ENCODE measurements at regions not wholly inside any gene's neighbourhood (a gene's known extent, or its start where the extent isn't known, plus 50 kb on each side); places are given as distances from the start of the nearest gene placed in this dataset.

DNA sequence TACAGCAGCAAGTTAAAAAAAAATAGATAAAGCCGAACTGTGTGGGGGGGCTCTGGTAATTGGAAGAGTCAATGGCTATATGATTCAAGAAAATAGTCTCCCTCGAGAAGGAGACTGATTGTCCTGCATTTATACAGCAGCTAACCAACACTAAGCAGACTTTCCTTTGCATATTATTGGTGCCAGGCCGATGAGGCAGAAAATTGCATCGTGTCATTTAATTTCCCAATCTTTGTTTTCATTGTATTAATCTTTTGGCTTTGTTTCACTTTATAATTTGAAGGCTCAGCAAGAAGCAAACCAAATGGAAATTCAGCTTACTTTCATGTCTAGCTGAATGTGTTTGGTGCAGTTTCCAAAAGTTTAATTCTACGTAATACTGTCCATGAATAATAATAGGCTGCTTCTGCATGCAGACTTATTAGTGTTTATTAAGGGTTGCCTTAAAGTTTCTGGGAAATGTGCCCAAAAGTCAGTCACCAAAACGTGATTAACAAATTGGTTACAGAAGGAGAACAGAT is 258.5 kb downstream of the HACE1 start:
- intact Hi-C loops (cut with DNase I) = no loop called here
- DNase-seq (peak in 2 of 4 donors; percentile 77 to 81), ATAC-seq (peak; percentile 31)
- Histone ChIP-seq H3K27me3 (no peaks in the 10 kb centered on the region), H3K27ac (peak overlapping the region in 1 of 2 donors; percentile 10), H3K4me3 (no peak overlapping the region), H3K9me3 (no peaks in the 10 kb centered on the region), H3K4me1 (no peaks in the 10 kb centered on the region), H3K36me3 (no peaks in the 10 kb centered on the region)
- TF ChIP-seq, protein P1, sequence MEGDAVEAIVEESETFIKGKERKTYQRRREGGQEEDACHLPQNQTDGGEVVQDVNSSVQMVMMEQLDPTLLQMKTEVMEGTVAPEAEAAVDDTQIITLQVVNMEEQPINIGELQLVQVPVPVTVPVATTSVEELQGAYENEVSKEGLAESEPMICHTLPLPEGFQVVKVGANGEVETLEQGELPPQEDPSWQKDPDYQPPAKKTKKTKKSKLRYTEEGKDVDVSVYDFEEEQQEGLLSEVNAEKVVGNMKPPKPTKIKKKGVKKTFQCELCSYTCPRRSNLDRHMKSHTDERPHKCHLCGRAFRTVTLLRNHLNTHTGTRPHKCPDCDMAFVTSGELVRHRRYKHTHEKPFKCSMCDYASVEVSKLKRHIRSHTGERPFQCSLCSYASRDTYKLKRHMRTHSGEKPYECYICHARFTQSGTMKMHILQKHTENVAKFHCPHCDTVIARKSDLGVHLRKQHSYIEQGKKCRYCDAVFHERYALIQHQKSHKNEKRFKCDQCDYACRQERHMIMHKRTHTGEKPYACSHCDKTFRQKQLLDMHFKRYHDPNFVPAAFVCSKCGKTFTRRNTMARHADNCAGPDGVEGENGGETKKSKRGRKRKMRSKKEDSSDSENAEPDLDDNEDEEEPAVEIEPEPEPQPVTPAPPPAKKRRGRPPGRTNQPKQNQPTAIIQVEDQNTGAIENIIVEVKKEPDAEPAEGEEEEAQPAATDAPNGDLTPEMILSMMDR (IDR thresholded peaks at IDR 0.05) = no peak

DNA sequence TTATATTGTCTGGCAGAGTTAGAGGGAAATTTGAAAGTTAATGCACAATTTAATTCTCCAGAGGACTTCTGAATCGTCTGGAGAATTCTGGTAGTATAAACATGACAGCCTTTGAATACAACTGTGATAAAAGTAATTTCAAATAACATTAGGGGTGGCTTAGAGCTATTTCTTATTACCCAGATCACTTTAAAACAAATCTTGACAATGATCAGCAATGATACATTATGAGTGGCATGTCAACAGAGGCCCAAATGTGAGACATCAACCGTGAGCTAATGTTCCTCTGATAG is 259.1 kb downstream of the HACE1 start:
- intact Hi-C loops (cut with DNase I) = no loop called here
- Histone ChIP-seq H3K4me1 (no peaks in the 10 kb centered on the region), H3K27me3 (no peaks in the 10 kb centered on the region), H3K27ac (peak overlapping the region in 1 of 2 donors; percentile 10), H3K36me3 (no peaks in the 10 kb centered on the region), H3K4me3 (no peak overlapping the region), H3K9me3 (no peaks in the 10 kb centered on the region)
- TF ChIP-seq, protein P1 (IDR thresholded peaks at IDR 0.05) = no peak
- DNase-seq = peak in 1 of 4 donors; percentile 13
- no peak for ATAC-seq

DNA sequence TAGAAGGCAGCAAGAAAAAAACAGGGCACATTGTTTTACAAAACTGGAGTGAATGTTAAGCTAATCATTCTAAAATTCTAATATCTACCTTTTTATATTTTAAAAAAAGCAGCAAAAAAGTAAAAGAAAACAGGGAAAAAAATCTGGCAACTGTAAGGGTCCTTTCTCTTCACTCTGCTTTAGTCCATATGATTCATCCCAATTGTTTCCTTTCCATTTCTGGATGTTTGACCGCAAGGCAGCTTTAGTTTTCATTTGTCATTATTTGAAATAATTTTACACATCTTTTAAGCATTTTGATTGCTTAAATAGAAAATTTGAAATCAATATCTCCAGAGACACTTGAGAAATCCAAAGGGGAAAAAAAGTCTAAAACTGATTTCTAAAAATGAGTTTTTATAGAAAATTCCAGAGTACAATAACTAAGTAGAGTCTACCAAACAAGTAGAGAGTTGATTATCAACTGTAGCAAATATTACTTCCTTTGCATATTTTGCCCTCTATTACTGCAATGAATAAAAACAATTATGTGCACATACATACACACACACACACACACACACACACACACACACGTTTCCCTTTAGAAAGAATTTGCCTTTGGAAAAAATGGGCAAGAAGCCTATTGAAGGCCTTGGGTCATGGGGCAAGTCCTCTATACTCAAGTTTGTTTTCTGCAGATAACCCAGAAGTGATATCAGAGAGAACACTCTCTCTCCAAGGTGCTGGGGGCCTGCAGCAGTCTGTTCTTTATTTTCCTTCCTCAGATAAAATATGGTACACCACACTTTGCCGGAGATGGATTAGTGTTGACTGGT is 259.7 kb downstream of the HACE1 start:
- H3K36me3 ChIP-seq = no peaks in the 10 kb centered on the region
- TF ChIP-seq, protein P1 (IDR thresholded peaks at IDR 0.05) = no peak
- intact Hi-C loops (cut with DNase I) = no loop called here
- H3K27me3 ChIP-seq = no peaks in the 10 kb centered on the region
- H3K27ac ChIP-seq = no peak overlapping the region
- DNase-seq (no peak), ATAC-seq (no peak)
- H3K4me1 ChIP-seq = no peaks in the 10 kb centered on the region
- no peak overlapping the region for H3K4me3 ChIP-seq
- no peaks in the 10 kb centered on the region for H3K9me3 ChIP-seq

DNA sequence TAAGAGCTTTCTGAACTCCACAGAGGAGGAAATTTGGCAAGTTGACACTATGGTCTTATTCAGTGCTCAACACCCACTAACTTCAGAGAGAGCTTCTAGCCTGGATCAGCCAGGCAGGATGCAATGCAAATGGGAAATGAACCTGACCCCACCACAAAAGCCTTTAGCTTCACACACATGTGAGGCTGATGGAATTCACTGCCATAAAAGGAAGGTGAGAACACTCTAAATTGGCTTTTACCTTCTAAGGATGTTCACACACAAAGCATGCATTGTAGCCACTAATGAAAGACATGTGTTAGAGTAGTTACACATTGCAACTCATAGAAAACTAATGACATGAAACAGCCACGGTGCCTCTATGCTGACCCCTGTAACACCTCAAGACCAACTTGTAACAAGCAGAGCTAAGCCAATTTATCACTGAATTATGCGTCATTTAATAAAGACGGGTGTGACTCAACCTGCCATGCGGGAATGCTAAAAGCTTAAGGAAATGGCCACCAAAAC is 262.1 kb downstream of the HACE1 start:
- H3K27me3 ChIP-seq = no peaks in the 10 kb centered on the region
- DNase-seq = no peak
- no peaks in the 10 kb centered on the region for H3K36me3 ChIP-seq
- intact Hi-C loops (cut with DNase I) = no loop called here
- H3K9me3 ChIP-seq = no peaks in the 10 kb centered on the region
- ATAC-seq = no peak
- TF ChIP-seq, protein P1 (IDR thresholded peaks at IDR 0.05) = no peak
- H3K27ac ChIP-seq = no peak overlapping the region
- no peak overlapping the region for H3K4me3 ChIP-seq
- H3K4me1 ChIP-seq = no peaks in the 10 kb centered on the region

DNA sequence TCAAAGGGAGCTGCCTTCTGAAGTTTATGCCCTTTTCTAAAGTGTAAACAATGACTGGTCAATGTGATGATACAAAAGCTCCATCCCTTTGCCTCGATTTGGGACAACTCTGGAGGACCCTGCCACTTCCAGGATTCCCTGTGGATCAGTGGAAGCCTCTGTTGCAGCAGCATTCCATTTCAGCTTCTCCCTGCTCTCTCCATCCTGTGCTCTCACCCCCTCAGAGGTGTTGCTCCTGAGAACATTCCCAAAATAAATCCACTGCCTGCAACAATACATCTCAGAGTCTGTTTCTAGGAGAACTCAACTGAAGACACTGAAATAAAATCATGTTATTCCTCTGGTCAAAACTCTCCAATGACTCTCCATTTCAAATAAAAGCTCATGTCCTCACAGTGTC is 263.6 kb downstream of the HACE1 start:
- Histone ChIP-seq H3K36me3 (no peaks in the 10 kb centered on the region), H3K27me3 (no peaks in the 10 kb centered on the region), H3K9me3 (no peaks in the 10 kb centered on the region), H3K27ac (no peak overlapping the region), H3K4me1 (no peaks in the 10 kb centered on the region), H3K4me3 (no peak overlapping the region)
- intact Hi-C loops (cut with DNase I) = no loop called here
- DNase-seq = no peak
- TF ChIP-seq, protein P1 (IDR thresholded peaks at IDR 0.05) = no peak
- no peak for ATAC-seq

Data from left lung (tissue), 4 donors.